ENCODE measurements at regions not wholly inside any gene's neighbourhood (a gene's known extent, or its start where the extent isn't known, plus 50 kb on each side); places are given as distances from the start of the nearest gene placed in this dataset.
A peak's percentile ranks its signal among the peaks of the same experiment; 100 is the strongest.

- ChIA-PET POLR2A (no interaction called here), CTCF (ENCODE audit: unreplicated experiment) (no interaction called here)
- H3K36me3 ChIP-seq (ENCODE audit: insufficient read depth, low read length): no peaks in the 10 kb centered on the region
- no peak for DNase-seq (ENCODE audit: low spot score)
- TF ChIP-seq EZH2phosphoT487 (IDR thresholded peaks at IDR 0.05; ENCODE audit: borderline replicate concordance, low read depth, low read length): no peak
- TF ChIP-seq CTCF (conservative IDR thresholded peaks at IDR 0.05; ENCODE audit: low read length): no peak
- no peaks in the 10 kb centered on the region for H3K9me2 ChIP-seq (ENCODE audit: insufficient read depth, low read length)
- no peaks in the 10 kb centered on the region for H3K4me1 ChIP-seq (ENCODE audit: insufficient read depth, low read length, poor library complexity, severe bottlenecking)
- no peaks in the 10 kb centered on the region for H3K79me2 ChIP-seq (ENCODE audit: insufficient read depth, low read depth, low read length)
- no peaks in the 10 kb centered on the region for H3K9me3 ChIP-seq (ENCODE audit: low read length)
- H4K20me1 ChIP-seq (ENCODE audit: insufficient read depth, low read length): no peaks in the 10 kb centered on the region
- BruUV-seq (replicated peaks): no TSS peak
- H3K27ac ChIP-seq (ENCODE audit: low read depth, low read length, poor library complexity, severe bottlenecking): no peak overlapping the region
- no peak overlapping the region for H3K4me2 ChIP-seq (ENCODE audit: low read length)
- H3K4me3 ChIP-seq (ENCODE audit: low read depth, low read length, poor library complexity, severe bottlenecking): no peak overlapping the region
- intact Hi-C loops (cut with micrococcal nuclease; ENCODE audit: unreplicated experiment): no loop called here
- no peak overlapping the region for H2AFZ ChIP-seq (ENCODE audit: low read length)
These were observed 455.4 kb downstream of the EBF1 start for GRCh38 chr5:158644301-158644700.

GRCh38 chr5:158643840-158644239 is 455.9 kb downstream of the EBF1 start:
- Histone ChIP-seq H3K9me3 (ENCODE audit: low read length) (no peaks in the 10 kb centered on the region), H3K4me3 (ENCODE audit: low read depth, low read length, poor library complexity, severe bottlenecking) (no peak overlapping the region), H3K36me3 (ENCODE audit: insufficient read depth, low read length) (no peaks in the 10 kb centered on the region), H3K4me2 (ENCODE audit: low read length) (no peak overlapping the region), H3K27ac (ENCODE audit: low read depth, low read length, poor library complexity, severe bottlenecking) (no peak overlapping the region), H3K79me2 (ENCODE audit: insufficient read depth, low read depth, low read length) (no peaks in the 10 kb centered on the region), H4K20me1 (ENCODE audit: insufficient read depth, low read length) (no peaks in the 10 kb centered on the region), H2AFZ (ENCODE audit: low read length) (no peak overlapping the region), H3K4me1 (ENCODE audit: insufficient read depth, low read length, poor library complexity, severe bottlenecking) (no peaks in the 10 kb centered on the region), H3K9me2 (ENCODE audit: insufficient read depth, low read length) (no peaks in the 10 kb centered on the region)
- POLR2A ChIA-PET: interaction anchor here (0.7 kb wide), 1 partner anchor 297 kb away, joined by 3 read pairs; no protein-coding TSS in a partner anchor
- CTCF ChIA-PET (ENCODE audit: unreplicated experiment): no interaction called here
- no TSS peak for BruUV-seq (replicated peaks)
- DNase-seq (ENCODE audit: low spot score): no peak
- intact Hi-C loops (cut with micrococcal nuclease; ENCODE audit: unreplicated experiment): no loop called here
- TF ChIP-seq EZH2phosphoT487 (IDR thresholded peaks at IDR 0.05; ENCODE audit: borderline replicate concordance, low read depth, low read length) (no peak), CTCF (conservative IDR thresholded peaks at IDR 0.05; ENCODE audit: low read length) (no peak)

GRCh38 chr5:158642879-158643278 is 456.8 kb downstream of the EBF1 start:
- Histone ChIP-seq H4K20me1 (ENCODE audit: insufficient read depth, low read length) (no peaks in the 10 kb centered on the region), H2AFZ (ENCODE audit: low read length) (0 out of 2 replicates have a peak overlapping the region, but pooled peaks have one; percentile 13), H3K9me2 (ENCODE audit: insufficient read depth, low read length) (no peaks in the 10 kb centered on the region), H3K9me3 (ENCODE audit: low read length) (no peaks in the 10 kb centered on the region), H3K79me2 (ENCODE audit: insufficient read depth, low read depth, low read length) (no peaks in the 10 kb centered on the region), H3K36me3 (ENCODE audit: insufficient read depth, low read length) (no peaks in the 10 kb centered on the region), H3K27ac (ENCODE audit: low read depth, low read length, poor library complexity, severe bottlenecking) (no peak overlapping the region), H3K4me1 (ENCODE audit: insufficient read depth, low read length, poor library complexity, severe bottlenecking) (no peaks in the 10 kb centered on the region), H3K4me3 (ENCODE audit: low read depth, low read length, poor library complexity, severe bottlenecking) (no peak overlapping the region), H3K4me2 (ENCODE audit: low read length) (no peak overlapping the region)
- DNase-seq (ENCODE audit: low spot score): no peak
- TF ChIP-seq CTCF (conservative IDR thresholded peaks at IDR 0.05; ENCODE audit: low read length) (no peak), EZH2phosphoT487 (IDR thresholded peaks at IDR 0.05; ENCODE audit: borderline replicate concordance, low read depth, low read length) (no peak)
- POLR2A ChIA-PET: interaction anchor here (0.5 to 2.1 kb wide), 3 partner anchors 9 to 445 kb away, joined by 3 to 5 read pairs (median 4); no protein-coding TSS in a partner anchor
- CTCF ChIA-PET (ENCODE audit: unreplicated experiment): no interaction called here
- BruUV-seq (replicated peaks): no TSS peak
- intact Hi-C loops (cut with micrococcal nuclease; ENCODE audit: unreplicated experiment): no loop called here
